ENCODE measurements at regions not wholly inside any gene's neighbourhood (a gene's known extent, or its start where the extent isn't known, plus 50 kb on each side); places are given as distances from the start of the nearest gene placed in this dataset.

DNA sequence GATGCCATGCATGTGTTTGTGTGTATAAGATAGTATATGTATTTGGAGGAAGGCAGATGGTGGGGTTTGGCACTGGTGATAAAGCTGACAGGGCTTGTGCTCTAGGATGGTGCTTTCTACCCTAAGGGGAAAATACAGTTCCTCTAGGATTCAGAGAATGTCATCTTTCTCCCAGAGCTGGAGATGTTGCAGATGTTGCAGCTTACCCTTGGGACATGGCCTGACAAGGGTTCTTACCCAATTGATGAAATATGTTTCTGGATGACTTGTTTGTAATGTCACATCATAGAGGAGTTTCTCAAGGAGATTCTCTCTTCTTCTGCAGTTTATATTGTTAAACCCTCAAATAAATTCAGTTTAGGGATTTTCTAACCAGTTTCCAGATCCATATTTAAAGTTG, 52.5 kb upstream of the PITX2 start:
- DNase-seq (ENCODE audit: missing footprints): no peak
- intact Hi-C loops (cut with DNase I): no loop called here
- ATAC-seq: no peak

DNA sequence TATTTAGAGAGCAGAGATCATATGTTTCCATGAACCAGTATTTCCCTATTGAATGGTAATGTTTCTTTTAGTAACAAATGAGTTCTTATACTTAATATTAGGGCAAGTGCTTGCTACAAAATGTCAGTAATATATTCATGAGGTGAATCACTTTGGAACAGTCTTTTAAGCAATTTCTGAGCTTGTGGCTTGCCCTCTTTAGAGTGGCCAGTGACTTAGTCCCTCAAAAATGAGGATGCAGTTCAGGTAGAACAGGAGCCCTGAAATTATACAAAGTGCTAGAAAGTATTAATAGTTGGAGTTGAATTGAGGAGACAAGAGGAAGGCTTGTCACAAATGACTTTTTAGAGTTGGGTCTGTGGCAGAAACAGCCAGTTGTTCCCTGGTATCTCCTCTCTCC, 53.4 kb upstream of the PITX2 start:
- intact Hi-C loops (cut with DNase I): no loop called here
- ATAC-seq (no peak), DNase-seq (ENCODE audit: missing footprints) (no peak)

- ATAC-seq (no peak), DNase-seq (ENCODE audit: missing footprints) (no peak)
- intact Hi-C loops (cut with DNase I): no loop called here
Observed at GRCh38 chr4:110678517-110679227, 55.8 kb upstream of the PITX2 start.

DNA sequence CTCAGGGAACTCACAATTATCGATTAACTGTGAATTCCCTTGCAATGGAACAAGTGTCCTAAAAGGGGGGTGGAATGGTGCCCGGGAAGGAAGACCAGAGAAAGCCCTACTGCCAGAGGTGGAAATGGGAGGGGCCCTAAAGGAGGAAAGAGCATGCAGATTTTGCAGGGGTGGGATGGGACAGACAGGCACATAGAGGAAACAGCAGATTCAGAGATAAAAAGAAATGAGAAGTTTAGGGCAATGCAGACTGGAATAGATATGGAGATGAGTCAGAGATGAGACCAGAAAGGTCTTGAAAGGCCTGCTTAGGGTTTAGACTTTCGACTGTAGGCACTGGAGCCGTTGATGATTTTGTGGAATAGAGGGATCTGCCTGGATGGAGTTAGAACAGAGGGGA, 57.4 kb upstream of the PITX2 start:
- intact Hi-C loops (cut with DNase I): no loop called here
- DNase-seq (ENCODE audit: missing footprints): no peak
- ATAC-seq: no peak

DNA sequence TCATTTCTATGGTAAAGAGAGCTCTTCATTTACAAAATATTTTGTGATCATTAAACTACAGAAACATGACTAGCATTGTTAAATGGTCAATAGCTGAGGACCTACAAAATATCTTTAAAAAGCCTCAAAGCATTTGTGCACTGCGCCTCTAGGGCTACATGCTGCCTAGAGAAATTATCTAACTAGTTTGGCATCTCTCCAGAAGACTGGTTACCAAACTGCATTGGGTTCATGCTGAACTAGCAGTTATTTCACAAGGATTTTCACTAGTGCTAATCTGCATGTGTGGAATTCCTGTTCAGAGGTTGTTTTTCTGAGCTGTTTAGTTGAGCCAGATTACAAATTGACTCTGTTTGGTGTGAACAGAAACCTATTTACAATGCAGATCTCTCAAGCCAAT, 58.5 kb upstream of the PITX2 start:
- DNase-seq (ENCODE audit: missing footprints) (no peak), ATAC-seq (no peak)
- intact Hi-C loops (cut with DNase I): no loop called here

- intact Hi-C loops (cut with DNase I): no loop called here
- ATAC-seq (no peak), DNase-seq (ENCODE audit: missing footprints) (no peak)
Observed at GRCh38 chr4:110682311-110682710, 59.4 kb upstream of the PITX2 start.

DNA sequence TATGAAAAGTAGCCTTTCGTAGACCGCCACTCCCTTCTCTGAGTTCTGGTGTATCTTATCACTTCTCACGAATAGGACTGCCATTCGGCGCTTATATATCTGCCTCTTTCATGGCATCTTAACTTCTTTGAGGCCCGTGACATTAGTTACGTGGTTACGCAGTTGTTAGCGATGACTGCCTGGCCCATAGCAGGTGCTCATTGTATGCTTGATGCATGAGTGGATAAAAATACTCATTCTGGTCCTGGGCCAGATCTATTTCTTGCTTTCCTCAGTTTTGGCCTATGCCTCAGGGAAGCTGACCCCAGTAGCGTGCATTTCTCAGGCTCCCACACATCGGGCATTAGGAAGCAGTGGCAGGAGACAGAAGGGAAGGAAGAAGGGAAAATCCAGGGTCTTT, 60.7 kb upstream of the PITX2 start:
- DNase-seq (ENCODE audit: missing footprints) (no peak), ATAC-seq (no peak)
- intact Hi-C loops (cut with DNase I): no loop called here

DNA sequence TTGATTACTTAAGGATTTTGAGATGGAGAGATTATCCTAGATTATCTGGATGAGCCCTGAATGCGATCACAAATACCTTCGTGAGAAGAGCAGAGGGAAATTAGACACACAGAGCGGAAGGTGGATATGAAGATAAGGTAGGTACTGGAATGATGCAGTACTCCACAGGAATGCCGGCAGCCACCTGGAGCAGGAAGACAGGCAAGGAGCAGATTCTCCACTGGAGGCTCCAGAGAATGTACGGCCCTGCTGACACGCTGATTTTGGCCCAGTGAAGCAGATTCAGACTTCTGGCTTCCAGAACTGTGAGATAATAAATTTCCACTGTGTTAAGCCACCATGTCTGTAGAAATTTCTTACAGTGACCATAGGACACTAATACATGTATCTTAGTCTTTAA, 79.4 kb upstream of the PITX2 start:
- intact Hi-C loops (cut with DNase I): no loop called here
- ATAC-seq (no peak), DNase-seq (ENCODE audit: missing footprints) (no peak)

GRCh38 chr4:110704748-110705439, 82.0 kb upstream of the PITX2 start:
- no peak for ATAC-seq
- intact Hi-C loops (cut with DNase I): no loop called here
- no peak for DNase-seq (ENCODE audit: missing footprints)

DNA sequence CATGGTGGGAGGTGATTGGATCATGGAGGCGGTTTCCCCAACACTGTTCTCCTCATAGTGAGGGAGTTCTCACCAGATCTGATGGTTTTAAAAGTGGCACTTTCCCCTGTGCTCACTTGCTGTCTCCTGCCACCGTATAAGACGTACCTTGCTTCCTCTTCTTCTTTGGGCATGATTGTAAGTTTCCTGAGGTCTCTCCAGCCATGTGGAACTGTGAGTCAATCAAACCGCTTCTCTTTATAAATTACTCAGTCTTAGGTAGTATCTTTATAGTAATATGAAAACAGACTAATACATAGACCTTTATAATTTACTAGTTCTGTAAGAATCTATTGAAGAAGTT, 82.5 kb upstream of the PITX2 start:
- intact Hi-C loops (cut with DNase I): no loop called here
- no peak for ATAC-seq
- no peak for DNase-seq (ENCODE audit: missing footprints)

DNA sequence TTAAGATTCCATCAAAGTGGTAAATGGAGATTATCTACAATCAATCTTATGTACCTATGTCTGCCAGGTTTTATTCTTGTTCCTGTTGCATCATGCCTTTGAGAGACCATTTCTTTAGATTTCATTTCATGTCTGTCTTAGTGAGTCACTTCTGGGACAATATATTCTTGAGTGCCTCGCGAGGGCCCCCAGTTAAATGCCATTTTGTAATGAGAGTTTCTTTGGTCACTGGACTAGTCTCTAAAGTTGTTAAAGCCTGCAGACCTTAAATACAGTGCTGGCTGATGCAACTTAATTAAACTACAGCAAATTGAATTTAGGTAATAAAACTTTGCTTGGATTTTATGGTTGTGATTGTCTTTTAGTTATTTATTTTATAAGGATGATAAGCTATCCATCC, 87.2 kb upstream of the PITX2 start:
- DNase-seq (ENCODE audit: missing footprints) (no peak), ATAC-seq (no peak)
- intact Hi-C loops (cut with DNase I): no loop called here

DNA sequence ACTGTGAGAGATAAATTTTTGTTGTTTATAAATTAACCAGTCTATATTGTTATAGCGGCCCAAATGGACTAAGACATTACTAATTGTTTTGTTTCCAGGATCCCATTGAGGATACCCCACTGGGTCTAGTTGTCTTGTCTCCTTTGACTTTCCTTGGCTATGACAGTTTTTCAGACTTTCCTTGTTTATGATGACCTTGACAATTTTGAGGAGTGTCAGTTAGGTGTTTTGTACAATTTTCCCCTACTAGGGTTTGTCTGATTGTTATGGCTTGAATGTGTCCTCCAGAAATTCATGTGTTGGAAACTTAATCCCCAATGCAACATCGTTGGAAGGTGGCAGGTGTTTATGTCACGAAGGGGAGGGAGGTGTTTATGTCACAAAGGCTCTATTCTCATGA, 89.6 kb upstream of the PITX2 start:
- DNase-seq (ENCODE audit: missing footprints) (no peak), ATAC-seq (no peak)
- intact Hi-C loops (cut with DNase I): no loop called here

- ATAC-seq: no peak
- no peak for DNase-seq (ENCODE audit: missing footprints)
- intact Hi-C loops (cut with DNase I): no loop called here
Observed at GRCh38 chr4:110730318-110730717, 107.4 kb upstream of the PITX2 start.

GRCh38 chr4:110733901-110734300, 111.0 kb upstream of the PITX2 start:
- no peak for DNase-seq (ENCODE audit: missing footprints)
- ATAC-seq: no peak
- intact Hi-C loops (cut with DNase I): no loop called here

GRCh38 chr4:110735686-110736085, 112.8 kb upstream of the PITX2 start:
- DNase-seq (ENCODE audit: missing footprints) (no peak), ATAC-seq (no peak)
- intact Hi-C loops (cut with DNase I): no loop called here

GRCh38 chr4:110737931-110738330, 115.1 kb upstream of the PITX2 start:
- DNase-seq (ENCODE audit: missing footprints): no peak
- intact Hi-C loops (cut with DNase I): no loop called here

GRCh38 chr4:110742143-110742542, 119.3 kb upstream of the PITX2 start:
- DNase-seq (ENCODE audit: missing footprints): no peak

More at GRCh38 chr4:110737931-110738330, 115.1 kb upstream of the PITX2 start:
- ATAC-seq: no peak

GRCh38 chr4:110748071-110748470, 125.2 kb upstream of the PITX2 start:
- DNase-seq (ENCODE audit: missing footprints) (no peak), ATAC-seq (no peak)
- intact Hi-C loops (cut with DNase I): no loop called here

More at GRCh38 chr4:110742143-110742542, 119.3 kb upstream of the PITX2 start:
- intact Hi-C loops (cut with DNase I): no loop called here
- ATAC-seq: no peak

- intact Hi-C loops (cut with DNase I): no loop called here
- no peak for DNase-seq (ENCODE audit: missing footprints)
- no peak for ATAC-seq
Observed at GRCh38 chr4:110751183-110751582, 128.3 kb upstream of the PITX2 start.

DNA sequence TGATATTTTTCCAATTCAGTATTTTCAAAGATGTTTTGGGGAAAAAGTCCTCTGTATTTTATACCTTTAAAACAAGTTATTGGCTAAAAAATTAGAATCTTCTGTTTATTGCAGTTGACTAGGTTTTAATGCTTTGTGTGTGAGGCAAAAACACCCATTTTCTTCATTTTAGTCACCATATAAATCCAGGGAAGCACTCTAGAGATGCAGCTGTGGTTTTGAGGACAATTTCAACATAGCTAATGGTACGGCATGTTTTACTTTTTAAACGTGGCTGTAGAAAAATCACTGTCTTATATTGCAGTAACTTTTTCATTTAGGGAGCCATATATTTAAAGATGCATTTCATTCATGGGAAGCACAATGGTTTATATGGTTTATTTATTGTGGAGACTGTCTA, 129.1 kb upstream of the PITX2 start:
- intact Hi-C loops (cut with DNase I): no loop called here
- ATAC-seq (no peak), DNase-seq (ENCODE audit: missing footprints) (no peak)

- ATAC-seq (no peak), DNase-seq (ENCODE audit: missing footprints) (no peak)
- intact Hi-C loops (cut with DNase I): no loop called here
Observed at GRCh38 chr4:110753466-110753865, 130.6 kb upstream of the PITX2 start.
